KMS-11 (cell line): ENCODE measurements at regions not wholly inside any gene's neighbourhood (a gene's known extent, or its start where the extent isn't known, plus 50 kb on each side); places are given as distances from the start of the nearest gene placed in this dataset.

Experiments used
- H2AFZ ChIP-seq: fragments of 200-600 bp; sonication (generic); 2 replicates; pipeline ENCODE4 v1.6.1; 2016; ENCODE audit warnings: antibody characterized with exemption, mixed run types, low read depth
- H3K27ac ChIP-seq: fragments of 200-600 bp; sonication (generic); 2 replicates; pipeline ENCODE4 v1.6.1; 2016; ENCODE audit warnings: mild to moderate bottlenecking, mixed run types
- H3K27me3 ChIP-seq: fragments of 200-600 bp; sonication (generic); 2 replicates; pipeline ENCODE4 v1.6.1; 2017; ENCODE audit warnings: mild to moderate bottlenecking, low read depth, mixed run types, moderate library complexity; ENCODE audit not compliant: insufficient read depth
- H3K36me3 ChIP-seq: fragments of 200-600 bp; sonication (generic); 2 replicates; pipeline ENCODE4 v1.6.1; 2017; ENCODE audit warnings: mild to moderate bottlenecking, mixed run types; ENCODE audit not compliant: insufficient read depth
- H3K4me1 ChIP-seq: fragments of 200-600 bp; sonication (generic); 2 replicates; pipeline ENCODE4 v1.6.1; 2016; ENCODE audit warnings: mild to moderate bottlenecking, low read depth, mixed run types; ENCODE audit not compliant: poor library complexity, severe bottlenecking
- H3K4me2 ChIP-seq: fragments of 200-600 bp; sonication (generic); 2 replicates; pipeline ENCODE4 v1.7.0; 2016; ENCODE audit warnings: mild to moderate bottlenecking, mixed run types
- H3K4me3 ChIP-seq: fragments of 200-600 bp; sonication (generic); IDR thresholded peaks from 2 replicates; pipeline ENCODE4 v1.6.1; 2017; ENCODE audit warnings: low read depth, low read length, mixed read lengths; ENCODE audit not compliant: insufficient read depth
- H3K79me2 ChIP-seq: fragments of 200-600 bp; sonication (generic); 2 replicates; pipeline ENCODE4 v1.6.1; 2016; ENCODE audit warnings: low read depth, mixed run types; ENCODE audit not compliant: insufficient read depth
- H3K9ac ChIP-seq: fragments of 200-600 bp; sonication (generic); 2 replicates; pipeline ENCODE4 v1.6.1; 2016; ENCODE audit warnings: mild to moderate bottlenecking, mixed run types
- H4K20me1 ChIP-seq: fragments of 200-600 bp; sonication (generic); 2 replicates; pipeline ENCODE4 v1.6.1; 2016; ENCODE audit warnings: mild to moderate bottlenecking, mixed run types; ENCODE audit not compliant: insufficient read depth
- CTCF ChIP-seq: fragments of 200-600 bp; sonication (generic); conservative IDR thresholded peaks from 2 replicates; pipeline ENCODE4 v1.6.1; 2017; ENCODE audit warnings: low read depth, mild to moderate bottlenecking, antibody characterized with exemption, low read length, moderate library complexity, mixed read lengths

- H3K79me2 ChIP-seq: no peaks in the 10 kb centered on the region
- H4K20me1 ChIP-seq: no peaks in the 10 kb centered on the region
- no peak overlapping the region for H3K9ac ChIP-seq
- H3K27me3 ChIP-seq: no peaks in the 10 kb centered on the region
- H3K4me2 ChIP-seq: no peak overlapping the region
- no peak overlapping the region for H3K27ac ChIP-seq
- H3K4me3 ChIP-seq: no peak overlapping the region
- no peaks in the 10 kb centered on the region for H3K36me3 ChIP-seq
- no peak overlapping the region for H2AFZ ChIP-seq
- TF ChIP-seq CTCF: no peak
- H3K4me1 ChIP-seq: no peaks in the 10 kb centered on the region
Observed at GRCh38 chr12:132416827-132417226, 73.1 kb upstream of the FBRSL1 start.

- no peak overlapping the region for H2AFZ ChIP-seq
- H3K4me1 ChIP-seq: no peaks in the 10 kb centered on the region
- no peaks in the 10 kb centered on the region for H4K20me1 ChIP-seq
- no peak overlapping the region for H3K27ac ChIP-seq
- no peaks in the 10 kb centered on the region for H3K79me2 ChIP-seq
- H3K4me3 ChIP-seq: no peak overlapping the region
- H3K36me3 ChIP-seq: no peaks in the 10 kb centered on the region
- H3K9ac ChIP-seq: no peak overlapping the region
- H3K4me2 ChIP-seq: no peak overlapping the region
- no peak for TF ChIP-seq CTCF
- H3K27me3 ChIP-seq: no peaks in the 10 kb centered on the region
Observed at GRCh38 chr12:132416121-132416673, 73.8 kb upstream of the FBRSL1 start.

GRCh38 chr12:132415327-132416120 lies 74.4 kb upstream of the FBRSL1 start:
- no peak overlapping the region for H3K27ac ChIP-seq
- no peak overlapping the region for H3K9ac ChIP-seq
- no peaks in the 10 kb centered on the region for H3K4me1 ChIP-seq
- no peaks in the 10 kb centered on the region for H4K20me1 ChIP-seq
- no peaks in the 10 kb centered on the region for H3K79me2 ChIP-seq
- no peaks in the 10 kb centered on the region for H3K36me3 ChIP-seq
- H2AFZ ChIP-seq: no peak overlapping the region
- H3K4me3 ChIP-seq: no peak overlapping the region
- H3K27me3 ChIP-seq: no peaks in the 10 kb centered on the region
- H3K4me2 ChIP-seq: no peak overlapping the region
- no peak for TF ChIP-seq CTCF

- H3K9ac ChIP-seq: no peak overlapping the region
- no peaks in the 10 kb centered on the region for H3K27me3 ChIP-seq
- peak; percentile 57 for TF ChIP-seq CTCF
- H3K27ac ChIP-seq: no peak overlapping the region
- H3K4me1 ChIP-seq: no peaks in the 10 kb centered on the region
- no peak overlapping the region for H3K4me2 ChIP-seq
- no peak overlapping the region for H2AFZ ChIP-seq
- no peaks in the 10 kb centered on the region for H3K36me3 ChIP-seq
- no peaks in the 10 kb centered on the region for H3K79me2 ChIP-seq
- H4K20me1 ChIP-seq: no peaks in the 10 kb centered on the region
- no peak overlapping the region for H3K4me3 ChIP-seq
Observed at GRCh38 chr12:132414634-132415326, 75.2 kb upstream of the FBRSL1 start.
